GM10248 (cell line): ENCODE measurements at regions not wholly inside any gene's neighbourhood (a gene's known extent, or its start where the extent isn't known, plus 50 kb on each side); places are given as distances from the start of the nearest gene placed in this dataset.

ENCODE experiments used
- CTCF ChIA-PET: fragments of 300-600 bp; sonication (Branson Sonifier 250); formaldehyde crosslinking; extraction: SDS; loops from one replicate; lab custom pipeline; 2021; ENCODE audit warnings: antibody characterized with exemption; lab: Yijun Ruan, JAX
- POLR2A ChIA-PET: fragments of 350-650 bp; sonication (Branson Sonifier 250); formaldehyde crosslinking; extraction: SDS; loops from one replicate; lab custom pipeline; 2020; ENCODE audit warnings: antibody characterized with exemption; lab: Yijun Ruan, JAX
- DNase-seq: peaks from one replicate; pipeline ENCODE4 v3.0.0; 2012; ENCODE audit errors: extremely low spot score
- CTCF ChIP-seq: IDR thresholded peaks from 2 replicates; pipeline ENCODE4 v1.5.1; 2012; ENCODE audit warnings: mild to moderate bottlenecking, low read depth; ENCODE audit errors: extremely low read depth, missing control alignments, control extremely low read depth

DNA sequence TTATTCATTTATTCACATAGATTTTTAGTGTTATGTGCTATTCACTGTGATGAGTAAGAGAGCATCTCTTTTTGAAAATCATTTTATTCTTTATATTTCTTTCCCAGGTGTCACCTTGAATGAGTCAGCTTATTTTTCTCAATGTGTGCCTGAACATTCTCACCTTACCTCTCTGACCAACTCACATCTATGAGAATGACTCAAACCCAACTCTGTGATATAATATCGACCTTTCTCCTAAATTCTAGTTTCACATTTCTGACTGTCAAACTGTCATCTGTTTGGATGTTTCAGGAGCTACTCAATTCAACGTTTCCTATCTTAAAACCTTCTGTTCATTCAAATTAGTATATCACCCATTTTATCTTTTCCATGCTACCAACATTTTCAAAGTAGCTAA is 630.8 kb downstream of the RERGL start:
- TF ChIP-seq CTCF: no peak
- ChIA-PET POLR2A (no interaction called here), CTCF (no interaction called here)
- DNase-seq: no peak

GRCh38 chr12:17456486-17456885 is 633.5 kb downstream of the RERGL start:
- no peak for TF ChIP-seq CTCF
- POLR2A ChIA-PET: no interaction called here
- CTCF ChIA-PET: interaction anchor here (0.8 kb wide), 1 partner anchor 10 kb away, joined by 3 read pairs; no protein-coding TSS in a partner anchor
- no peak for DNase-seq

- ChIA-PET CTCF (no interaction called here), POLR2A (no interaction called here)
- DNase-seq: no peak
- no peak for TF ChIP-seq CTCF
Measured at GRCh38 chr12:17438141-17438540, 651.9 kb downstream of the RERGL start.

GRCh38 chr12:17416748-17417147 is 673.2 kb downstream of the RERGL start:
- CTCF ChIA-PET: no interaction called here
- POLR2A ChIA-PET: no interaction called here
- no peak for TF ChIP-seq CTCF
- no peak for DNase-seq

DNA sequence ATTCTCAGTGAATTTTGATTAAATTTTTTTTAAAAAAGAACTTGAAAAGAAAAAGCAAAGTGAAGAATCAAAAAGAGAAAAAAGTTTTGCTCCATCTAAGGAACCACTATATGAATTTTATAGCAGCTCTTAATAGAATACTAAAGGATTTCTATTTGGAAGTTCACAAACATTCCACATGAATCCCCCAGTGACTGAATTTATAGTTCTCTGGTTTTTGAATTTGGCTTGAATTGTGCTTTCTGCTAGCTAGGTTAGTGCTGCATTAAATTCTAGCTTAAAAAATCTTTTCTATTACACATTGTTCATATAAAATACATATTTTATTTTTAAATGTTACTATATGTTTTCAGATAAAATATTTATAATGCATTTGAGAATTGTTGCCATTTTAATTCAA is 675.4 kb downstream of the RERGL start:
- DNase-seq: no peak
- CTCF ChIA-PET: no interaction called here

GRCh38 chr12:17411662-17412061 is 678.3 kb downstream of the RERGL start:
- POLR2A ChIA-PET: no interaction called here
- CTCF ChIA-PET: interaction anchor here (1.8 kb wide), 1 partner anchor 9 kb away, joined by 4 read pairs; no protein-coding TSS in a partner anchor
- TF ChIP-seq CTCF: no peak

More for the DNA sequence above, 675.4 kb downstream of the RERGL start:
- POLR2A ChIA-PET: no interaction called here
- TF ChIP-seq CTCF: no peak

GRCh38 chr12:17388679-17389078 is 701.3 kb downstream of the RERGL start:
- ChIA-PET POLR2A (no interaction called here), CTCF (no interaction called here)
- DNase-seq: no peak
- TF ChIP-seq CTCF: no peak

More at GRCh38 chr12:17411662-17412061, 678.3 kb downstream of the RERGL start:
- no peak for DNase-seq
